ENCODE measurements at regions not wholly inside any gene's neighbourhood (a gene's known extent, or its start where the extent isn't known, plus 50 kb on each side); places are given as distances from the start of the nearest gene placed in this dataset.

- Histone ChIP-seq H3K4me3 (replicated peaks in 1 of 3; ENCODE audit: low read depth in 2 of 3, low read length in 3 of 3) (no peak overlapping the region), H3K4me1 (ENCODE audit: control insufficient read depth in 1 of 2, insufficient read depth in 2 of 2, low read length in 2 of 2) (no peaks in the 10 kb centered on the region), H3K27me3 (ENCODE audit: control insufficient read depth in 2 of 2, insufficient read depth in 2 of 2, low read length in 2 of 2) (no peaks in the 10 kb centered on the region), H3K36me3 (replicated peaks in 1 of 2; ENCODE audit: control insufficient read depth in 1 of 2, insufficient read depth in 2 of 2, low read length in 2 of 2) (no peaks in the 10 kb centered on the region), H2AFZ (ENCODE audit: insufficient read depth, low read depth, low read length, poor library complexity, severe bottlenecking) (no peak overlapping the region), H3K9ac (ENCODE audit: insufficient read depth, low read length, poor library complexity, severe bottlenecking) (no peak overlapping the region), H3K9me3 (replicated peaks in 1 of 2; ENCODE audit: control insufficient read depth in 1 of 2, insufficient read depth in 1 of 2, low read length in 2 of 2) (peaks cover 15 to 16% of the 10 kb centered on the region in 2 donors), H3K27ac (ENCODE audit: low read depth in 1 of 2, low read length in 2 of 2) (no peak overlapping the region), H3K4me2 (replicated peaks; ENCODE audit: extremely low read depth, low read length, poor library complexity, severe bottlenecking) (no peak overlapping the region), H4K20me1 (ENCODE audit: insufficient read depth, low read length) (no peaks in the 10 kb centered on the region), H3K79me2 (ENCODE audit: insufficient read depth, low read length) (no peaks in the 10 kb centered on the region)
- peaks cover 0 to 23% (median 4%) of the 10 kb centered on the region in 7 donors for H3K9me3 Mint-ChIP-seq
- H3K36me3 Mint-ChIP-seq, result no peaks in the 10 kb centered on the region
- intact Hi-C loops (cut with micrococcal nuclease), result no loop called here
- H3K27me3 Mint-ChIP-seq (ENCODE audit: low read depth in 3 of 3), result no peaks in the 10 kb centered on the region
- H3K27ac Mint-ChIP-seq, result no peak overlapping the region
- no peak overlapping the region for H3K4me3 Mint-ChIP-seq
- H3K4me1 Mint-ChIP-seq, result no peaks in the 10 kb centered on the region
- no peak for DNase-seq
- TF ChIP-seq, protein P1, sequence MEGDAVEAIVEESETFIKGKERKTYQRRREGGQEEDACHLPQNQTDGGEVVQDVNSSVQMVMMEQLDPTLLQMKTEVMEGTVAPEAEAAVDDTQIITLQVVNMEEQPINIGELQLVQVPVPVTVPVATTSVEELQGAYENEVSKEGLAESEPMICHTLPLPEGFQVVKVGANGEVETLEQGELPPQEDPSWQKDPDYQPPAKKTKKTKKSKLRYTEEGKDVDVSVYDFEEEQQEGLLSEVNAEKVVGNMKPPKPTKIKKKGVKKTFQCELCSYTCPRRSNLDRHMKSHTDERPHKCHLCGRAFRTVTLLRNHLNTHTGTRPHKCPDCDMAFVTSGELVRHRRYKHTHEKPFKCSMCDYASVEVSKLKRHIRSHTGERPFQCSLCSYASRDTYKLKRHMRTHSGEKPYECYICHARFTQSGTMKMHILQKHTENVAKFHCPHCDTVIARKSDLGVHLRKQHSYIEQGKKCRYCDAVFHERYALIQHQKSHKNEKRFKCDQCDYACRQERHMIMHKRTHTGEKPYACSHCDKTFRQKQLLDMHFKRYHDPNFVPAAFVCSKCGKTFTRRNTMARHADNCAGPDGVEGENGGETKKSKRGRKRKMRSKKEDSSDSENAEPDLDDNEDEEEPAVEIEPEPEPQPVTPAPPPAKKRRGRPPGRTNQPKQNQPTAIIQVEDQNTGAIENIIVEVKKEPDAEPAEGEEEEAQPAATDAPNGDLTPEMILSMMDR (IDR thresholded peaks at IDR 0.05), result no peak
Observed at GRCh38 chr18:4587204-4587603, 132.1 kb upstream of the DLGAP1 start.

GRCh38 chr18:4586731-4587130 is 131.6 kb upstream of the DLGAP1 start:
- DNase-seq, result no peak
- Mint-ChIP-seq H3K9me3 (peaks cover 0 to 21% (median 4%) of the 10 kb centered on the region in 7 donors), H3K27me3 (ENCODE audit: low read depth in 3 of 3) (no peaks in the 10 kb centered on the region), H3K36me3 (no peaks in the 10 kb centered on the region), H3K4me1 (no peaks in the 10 kb centered on the region), H3K27ac (no peak overlapping the region), H3K4me3 (no peak overlapping the region)
- Histone ChIP-seq H3K4me1 (ENCODE audit: control insufficient read depth in 1 of 2, insufficient read depth in 2 of 2, low read length in 2 of 2) (no peaks in the 10 kb centered on the region), H2AFZ (ENCODE audit: insufficient read depth, low read depth, low read length, poor library complexity, severe bottlenecking) (no peak overlapping the region), H3K27ac (ENCODE audit: low read depth in 1 of 2, low read length in 2 of 2) (no peak overlapping the region), H3K4me3 (replicated peaks in 1 of 3; ENCODE audit: low read depth in 2 of 3, low read length in 3 of 3) (no peak overlapping the region), H3K36me3 (replicated peaks in 1 of 2; ENCODE audit: control insufficient read depth in 1 of 2, insufficient read depth in 2 of 2, low read length in 2 of 2) (no peaks in the 10 kb centered on the region), H3K27me3 (ENCODE audit: control insufficient read depth in 2 of 2, insufficient read depth in 2 of 2, low read length in 2 of 2) (no peaks in the 10 kb centered on the region), H3K9ac (ENCODE audit: insufficient read depth, low read length, poor library complexity, severe bottlenecking) (no peak overlapping the region), H4K20me1 (ENCODE audit: insufficient read depth, low read length) (no peaks in the 10 kb centered on the region), H3K79me2 (ENCODE audit: insufficient read depth, low read length) (no peaks in the 10 kb centered on the region), H3K9me3 (replicated peaks in 1 of 2; ENCODE audit: control insufficient read depth in 1 of 2, insufficient read depth in 1 of 2, low read length in 2 of 2) (peaks cover 13 to 18% of the 10 kb centered on the region in 2 donors), H3K4me2 (replicated peaks; ENCODE audit: extremely low read depth, low read length, poor library complexity, severe bottlenecking) (no peak overlapping the region)
- no CpG with 5 or more reads among the region's 2 CpGs for WGBS (ENCODE audit: insufficient coverage)
- TF ChIP-seq, protein P1 (IDR thresholded peaks at IDR 0.05), result no peak
- intact Hi-C loops (cut with micrococcal nuclease), result no loop called here
